ENCODE measurements at regions not wholly inside any gene's neighbourhood (a gene's known extent, or its start where the extent isn't known, plus 50 kb on each side); places are given as distances from the start of the nearest gene placed in this dataset.
"Not testable (repeated sequence)": the region's sequence is repeated elsewhere in the genome, so short reads cannot be mapped to it uniquely, and the experiment has no call there.

- H3K4me1 Mint-ChIP-seq (ENCODE audit: unreplicated experiment), result no peaks in the 10 kb centered on the region
- H3K4me3 Mint-ChIP-seq (ENCODE audit: unreplicated experiment), result no peak overlapping the region
- H3K27me3 Mint-ChIP-seq (ENCODE audit: unreplicated experiment), result no peaks in the 10 kb centered on the region
- no peaks in the 10 kb centered on the region for H3K9me3 Mint-ChIP-seq (ENCODE audit: unreplicated experiment)
- DNase-seq (ENCODE audit: low spot score), result no peak
- H3K27ac Mint-ChIP-seq (ENCODE audit: unreplicated experiment), result no peak overlapping the region
- H3K36me3 Mint-ChIP-seq (ENCODE audit: low read depth, unreplicated experiment), result no peaks in the 10 kb centered on the region
- TF ChIP-seq, protein P1, sequence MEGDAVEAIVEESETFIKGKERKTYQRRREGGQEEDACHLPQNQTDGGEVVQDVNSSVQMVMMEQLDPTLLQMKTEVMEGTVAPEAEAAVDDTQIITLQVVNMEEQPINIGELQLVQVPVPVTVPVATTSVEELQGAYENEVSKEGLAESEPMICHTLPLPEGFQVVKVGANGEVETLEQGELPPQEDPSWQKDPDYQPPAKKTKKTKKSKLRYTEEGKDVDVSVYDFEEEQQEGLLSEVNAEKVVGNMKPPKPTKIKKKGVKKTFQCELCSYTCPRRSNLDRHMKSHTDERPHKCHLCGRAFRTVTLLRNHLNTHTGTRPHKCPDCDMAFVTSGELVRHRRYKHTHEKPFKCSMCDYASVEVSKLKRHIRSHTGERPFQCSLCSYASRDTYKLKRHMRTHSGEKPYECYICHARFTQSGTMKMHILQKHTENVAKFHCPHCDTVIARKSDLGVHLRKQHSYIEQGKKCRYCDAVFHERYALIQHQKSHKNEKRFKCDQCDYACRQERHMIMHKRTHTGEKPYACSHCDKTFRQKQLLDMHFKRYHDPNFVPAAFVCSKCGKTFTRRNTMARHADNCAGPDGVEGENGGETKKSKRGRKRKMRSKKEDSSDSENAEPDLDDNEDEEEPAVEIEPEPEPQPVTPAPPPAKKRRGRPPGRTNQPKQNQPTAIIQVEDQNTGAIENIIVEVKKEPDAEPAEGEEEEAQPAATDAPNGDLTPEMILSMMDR (IDR thresholded peaks at IDR 0.05; ENCODE audit: unreplicated experiment), result no peak
Observed at GRCh38 chr21:35162831-35163230, 113.7 kb upstream of the RUNX1 start.

DNA sequence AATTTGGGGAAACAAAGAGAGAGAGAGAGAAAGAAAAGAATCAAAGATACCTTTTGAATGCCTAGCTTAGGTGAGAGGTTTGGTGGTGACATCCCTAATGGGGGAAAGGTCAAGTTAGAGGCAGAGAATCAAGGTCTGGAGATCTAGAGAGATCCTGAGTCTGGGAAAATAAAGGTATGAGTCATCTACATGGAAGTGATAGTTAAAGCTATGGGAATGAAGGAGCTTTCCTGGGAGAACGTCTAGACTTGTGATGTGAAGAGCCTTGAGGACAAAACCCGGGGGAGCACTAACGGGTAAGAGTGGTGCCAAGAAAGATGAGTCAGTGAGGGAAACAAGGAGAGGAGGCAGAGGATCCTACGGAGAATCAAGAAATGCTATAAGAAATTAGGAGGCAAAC is 110.8 kb upstream of the RUNX1 start:
- H3K27me3 Mint-ChIP-seq (ENCODE audit: unreplicated experiment), result no peaks in the 10 kb centered on the region
- DNase-seq (ENCODE audit: low spot score), result no peak
- TF ChIP-seq, protein P1 (IDR thresholded peaks at IDR 0.05; ENCODE audit: unreplicated experiment), result no peak
- no peaks in the 10 kb centered on the region for H3K9me3 Mint-ChIP-seq (ENCODE audit: unreplicated experiment)
- no peak overlapping the region for H3K27ac Mint-ChIP-seq (ENCODE audit: unreplicated experiment)
- no peak overlapping the region for H3K4me3 Mint-ChIP-seq (ENCODE audit: unreplicated experiment)
- H3K4me1 Mint-ChIP-seq (ENCODE audit: unreplicated experiment), result no peaks in the 10 kb centered on the region
- H3K36me3 Mint-ChIP-seq (ENCODE audit: low read depth, unreplicated experiment), result no peaks in the 10 kb centered on the region

- not testable (repeated sequence) for DNase-seq (ENCODE audit: low spot score); H3K4me3 Mint-ChIP-seq (ENCODE audit: unreplicated experiment); H3K9me3 Mint-ChIP-seq (ENCODE audit: unreplicated experiment); H3K27ac Mint-ChIP-seq (ENCODE audit: unreplicated experiment); H3K4me1 Mint-ChIP-seq (ENCODE audit: unreplicated experiment); H3K27me3 Mint-ChIP-seq (ENCODE audit: unreplicated experiment); H3K36me3 Mint-ChIP-seq (ENCODE audit: low read depth, unreplicated experiment)
Observed at GRCh38 chr21:35157374-35157773, 108.3 kb upstream of the RUNX1 start.

GRCh38 chr21:35156293-35157278 is 107.5 kb upstream of the RUNX1 start:
- TF ChIP-seq, protein P1 (IDR thresholded peaks at IDR 0.05; ENCODE audit: unreplicated experiment), result no peak
- no peaks in the 10 kb centered on the region for H3K4me1 Mint-ChIP-seq (ENCODE audit: unreplicated experiment)
- DNase-seq (ENCODE audit: low spot score), result no peak

GRCh38 chr21:35154788-35155187 is 105.7 kb upstream of the RUNX1 start:
- Mint-ChIP-seq H3K36me3 (ENCODE audit: low read depth, unreplicated experiment) (no peaks in the 10 kb centered on the region), H3K27ac (ENCODE audit: unreplicated experiment) (no peak overlapping the region), H3K4me1 (ENCODE audit: unreplicated experiment) (no peaks in the 10 kb centered on the region), H3K4me3 (ENCODE audit: unreplicated experiment) (no peak overlapping the region), H3K27me3 (ENCODE audit: unreplicated experiment) (no peaks in the 10 kb centered on the region), H3K9me3 (ENCODE audit: unreplicated experiment) (no peaks in the 10 kb centered on the region)
- no peak for DNase-seq (ENCODE audit: low spot score)
- TF ChIP-seq, protein P1 (IDR thresholded peaks at IDR 0.05; ENCODE audit: unreplicated experiment), result no peak

More at GRCh38 chr21:35156293-35157278, 107.5 kb upstream of the RUNX1 start:
- Mint-ChIP-seq H3K4me3 (ENCODE audit: unreplicated experiment) (no peak overlapping the region), H3K36me3 (ENCODE audit: low read depth, unreplicated experiment) (no peaks in the 10 kb centered on the region), H3K9me3 (ENCODE audit: unreplicated experiment) (no peaks in the 10 kb centered on the region), H3K27ac (ENCODE audit: unreplicated experiment) (no peak overlapping the region), H3K27me3 (ENCODE audit: unreplicated experiment) (no peaks in the 10 kb centered on the region)

All from endothelial cell (in vitro differentiated cells).